BJ (cell line): ENCODE measurements at regions not wholly inside any gene's neighbourhood (a gene's known extent, or its start where the extent isn't known, plus 50 kb on each side); places are given as distances from the start of the nearest gene placed in this dataset.

Experiments used
- CTCF ChIA-PET: fragments of 350-600 bp; formaldehyde crosslinking; extraction: SDS; loops from one replicate; lab custom pipeline; 2021; ENCODE audit warnings: antibody characterized with exemption, inconsistent platforms; lab: Yijun Ruan, JAX
- POLR2A ChIA-PET: fragments of 300-600 bp; sonication (Branson Sonifier 250); formaldehyde crosslinking; extraction: SDS; loops from one replicate; lab custom pipeline; 2021; ENCODE audit warnings: antibody characterized with exemption; lab: Charles Lee
- DNase-seq: peaks from one replicate; pipeline ENCODE4 v3.0.0-alpha.2; 2011; ENCODE audit warnings: low read depth
- H3K27me3 ChIP-seq: 2 replicates; pipeline ENCODE4 v1.6.0; 2011; ENCODE audit warnings: low read length; ENCODE audit not compliant: control insufficient read depth, insufficient read depth
- H3K36me3 ChIP-seq: 2 replicates; pipeline ENCODE4 v1.5.1; 2011; ENCODE audit warnings: low read length; ENCODE audit not compliant: control insufficient read depth, insufficient read depth
- H3K4me3 ChIP-seq: 2 replicates; pipeline ENCODE4 v1.5.1; 2011; ENCODE audit warnings: low read depth, mild to moderate bottlenecking, control low read depth, low read length
- TF ChIP-seq, protein P1 (sequence below): IDR thresholded peaks from 2 replicates; pipeline ENCODE4 v1.5.1; 2011; ENCODE audit warnings: low read depth, mild to moderate bottlenecking, control low read depth, inconsistent platforms, low read length, moderate library complexity; ENCODE audit not compliant: insufficient read depth

GRCh38 chr9:24931894-24932293, 386.2 kb upstream of the IZUMO3 start:
- Histone ChIP-seq H3K4me3 (no peak overlapping the region), H3K36me3 (no peaks in the 10 kb centered on the region), H3K27me3 (no peaks in the 10 kb centered on the region)
- TF ChIP-seq, protein P1, sequence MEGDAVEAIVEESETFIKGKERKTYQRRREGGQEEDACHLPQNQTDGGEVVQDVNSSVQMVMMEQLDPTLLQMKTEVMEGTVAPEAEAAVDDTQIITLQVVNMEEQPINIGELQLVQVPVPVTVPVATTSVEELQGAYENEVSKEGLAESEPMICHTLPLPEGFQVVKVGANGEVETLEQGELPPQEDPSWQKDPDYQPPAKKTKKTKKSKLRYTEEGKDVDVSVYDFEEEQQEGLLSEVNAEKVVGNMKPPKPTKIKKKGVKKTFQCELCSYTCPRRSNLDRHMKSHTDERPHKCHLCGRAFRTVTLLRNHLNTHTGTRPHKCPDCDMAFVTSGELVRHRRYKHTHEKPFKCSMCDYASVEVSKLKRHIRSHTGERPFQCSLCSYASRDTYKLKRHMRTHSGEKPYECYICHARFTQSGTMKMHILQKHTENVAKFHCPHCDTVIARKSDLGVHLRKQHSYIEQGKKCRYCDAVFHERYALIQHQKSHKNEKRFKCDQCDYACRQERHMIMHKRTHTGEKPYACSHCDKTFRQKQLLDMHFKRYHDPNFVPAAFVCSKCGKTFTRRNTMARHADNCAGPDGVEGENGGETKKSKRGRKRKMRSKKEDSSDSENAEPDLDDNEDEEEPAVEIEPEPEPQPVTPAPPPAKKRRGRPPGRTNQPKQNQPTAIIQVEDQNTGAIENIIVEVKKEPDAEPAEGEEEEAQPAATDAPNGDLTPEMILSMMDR: no peak
- DNase-seq: no peak
- POLR2A ChIA-PET: no interaction called here
- CTCF ChIA-PET: no interaction called here

GRCh38 chr9:24912767-24913166, 367.1 kb upstream of the IZUMO3 start:
- DNase-seq: no peak
- Histone ChIP-seq H3K27me3 (no peaks in the 10 kb centered on the region), H3K36me3 (no peaks in the 10 kb centered on the region), H3K4me3 (no peak overlapping the region)
- CTCF ChIA-PET: no interaction called here
- TF ChIP-seq, protein P1: no peak
- POLR2A ChIA-PET: no interaction called here

- no peak overlapping the region for H3K4me3 ChIP-seq
- no peaks in the 10 kb centered on the region for H3K36me3 ChIP-seq
- CTCF ChIA-PET: no interaction called here
- TF ChIP-seq, protein P1: no peak
- H3K27me3 ChIP-seq: no peaks in the 10 kb centered on the region
- POLR2A ChIA-PET: no interaction called here
- no peak for DNase-seq
Measured at GRCh38 chr9:24901319-24901718, 355.6 kb upstream of the IZUMO3 start.

DNA sequence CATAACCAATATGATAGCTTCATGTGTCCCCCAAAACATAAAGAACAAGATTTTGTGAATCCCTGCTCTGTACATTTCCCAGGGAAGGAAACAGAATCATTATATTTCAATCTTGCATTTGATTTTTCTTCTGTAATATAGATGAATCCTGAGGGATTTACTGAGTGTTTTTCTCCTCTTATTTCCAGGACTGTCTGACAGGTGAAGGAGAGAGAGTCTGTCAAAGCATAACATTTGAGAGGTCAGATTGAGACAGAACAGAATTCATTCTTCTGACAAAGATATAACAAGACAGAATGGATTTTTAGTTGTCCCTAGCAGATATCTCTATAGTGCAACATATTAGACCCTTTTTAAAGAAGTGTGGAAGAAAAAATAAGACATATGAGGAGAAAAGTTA, 354.5 kb upstream of the IZUMO3 start:
- DNase-seq: no peak
- POLR2A ChIA-PET: no interaction called here
- H3K4me3 ChIP-seq: no peak overlapping the region
- CTCF ChIA-PET: no interaction called here
- no peaks in the 10 kb centered on the region for H3K36me3 ChIP-seq
- TF ChIP-seq, protein P1: no peak
- H3K27me3 ChIP-seq: no peaks in the 10 kb centered on the region

DNA sequence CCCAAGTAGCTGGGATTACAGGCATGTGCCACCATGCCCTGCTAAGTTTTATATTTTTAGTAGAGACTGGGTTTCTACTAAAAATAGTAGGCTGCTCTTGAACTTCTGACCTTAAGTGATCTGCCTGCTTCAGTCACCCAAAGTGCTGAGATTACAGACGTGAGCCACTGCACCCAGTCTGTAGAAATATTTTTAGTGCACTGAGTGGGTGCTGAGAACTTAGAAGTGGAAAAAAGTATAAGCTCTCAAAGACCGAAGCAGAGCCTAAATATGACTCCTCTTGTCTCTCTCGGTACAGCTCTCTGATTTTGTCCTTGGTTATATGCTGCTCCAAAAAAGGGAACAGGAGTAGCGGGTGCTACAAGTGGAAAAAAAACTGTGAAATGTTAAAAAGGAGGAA, 353.8 kb upstream of the IZUMO3 start:
- Histone ChIP-seq H3K4me3 (no peak overlapping the region), H3K27me3 (no peaks in the 10 kb centered on the region), H3K36me3 (no peaks in the 10 kb centered on the region)
- ChIA-PET POLR2A (no interaction called here), CTCF (no interaction called here)
- no peak for DNase-seq
- TF ChIP-seq, protein P1: no peak
